Tibial nerve (tissue), 4 donors: ENCODE measurements at regions not wholly inside any gene's neighbourhood (a gene's known extent, or its start where the extent isn't known, plus 50 kb on each side); places are given as distances from the start of the nearest gene placed in this dataset.

Source experiments
- DNase-seq, 2 donors: peaks; one replicate each; pipeline ENCODE4 v3.0.0-alpha.2; 2019; ENCODE audit warnings: low spot score in 2 of 2
- H3K27ac ChIP-seq, 4 donors: fragments of 200-600 bp; sonication (generic) in 3 of 4; one replicate each; pipeline ENCODE4 v1.5.1; 2017 to 2019; ENCODE audit warnings: mild to moderate bottlenecking in 1 of 4
- H3K27me3 ChIP-seq, 2 donors: fragments of 200-600 bp; sonication (generic) in 1 of 2; one replicate each; pipeline versions ENCODE4 v1.5.1 to v1.6.0; 2017 to 2019
- H3K36me3 ChIP-seq, 3 donors: fragments of 200-600 bp; sonication (generic); one replicate each; pipeline ENCODE4 v1.5.1; 2018 to 2019
- H3K4me1 ChIP-seq, 4 donors: fragments of 200-600 bp; sonication (generic) in 3 of 4; one replicate each; pipeline ENCODE4 v1.5.1; 2017 to 2019
- H3K4me3 ChIP-seq, 4 donors: fragments of 200-600 bp; sonication (generic) in 3 of 4; one replicate each; pipeline ENCODE4 v1.5.1; 2017 to 2019; ENCODE audit warnings: mild to moderate bottlenecking in 1 of 4, moderate library complexity in 1 of 4
- H3K9me3 ChIP-seq, 4 donors: fragments of 200-600 bp; sonication (generic) in 3 of 4; one replicate each; pipeline ENCODE4 v1.5.1; 2017 to 2019
- CTCF ChIP-seq, 5 experiments: fragments of 200-600 bp in 3 of 5; fragments of 450-650 bp in 2 of 5; sonication (generic) in 3 of 5; IDR thresholded peaks; one replicate each; pipeline ENCODE4 v1.5.1; 2016 to 2019; ENCODE audit warnings: antibody characterized with exemption in 5 of 5, mild to moderate bottlenecking in 3 of 5, moderate library complexity in 2 of 5
- EP300 ChIP-seq, 2 donors: sonication (generic); formaldehyde crosslinking; IDR thresholded peaks; one replicate each; pipeline ENCODE4 v1.6.1; 2017; ENCODE audit warnings: antibody characterized with exemption in 2 of 2, mild to moderate bottlenecking in 1 of 2
- POLR2A ChIP-seq, 2 donors: fragments of 450-650 bp; IDR thresholded peaks; one replicate each; pipeline ENCODE4 v1.6.1; 2017; ENCODE audit warnings: antibody characterized with exemption in 2 of 2, mild to moderate bottlenecking in 2 of 2, moderate library complexity in 2 of 2
- WGBS, 2 donors: methylation state at CpG; one replicate each; pipeline ENCODE4 v1.1.5; 2018; 5-methylcytosine and 5-hydroxymethylcytosine counted together

GRCh38 chr12:115323223-115323905, 639.4 kb upstream of the TBX3 start:
- Histone ChIP-seq H3K4me1 (peaks cover 0 to 20% (median 0%) of the 10 kb centered on the region in 4 donors), H3K36me3 (no peaks in the 10 kb centered on the region), H3K27me3 (no peaks in the 10 kb centered on the region), H3K9me3 (no peaks in the 10 kb centered on the region), H3K27ac (no peak overlapping the region), H3K4me3 (no peak overlapping the region)
- no peak for DNase-seq
- TF ChIP-seq EP300 (IDR thresholded peaks at IDR 0.05), result peak in 1 of 2 donors; percentile 15
- no peak for TF ChIP-seq POLR2A (IDR thresholded peaks at IDR 0.05)
- no peak for TF ChIP-seq CTCF (IDR thresholded peaks at IDR 0.05)
- WGBS, 2 donors, result 74 to 79% methylated on average over 3 of the region's 3 CpGs

GRCh38 chr12:115322275-115322674, 638.3 kb upstream of the TBX3 start:
- no peaks in the 10 kb centered on the region for H3K9me3 ChIP-seq
- H3K27ac ChIP-seq, result no peak overlapping the region
- no peak for DNase-seq
- H3K36me3 ChIP-seq, result no peaks in the 10 kb centered on the region
- peaks cover 0 to 20% (median 0%) of the 10 kb centered on the region in 4 donors for H3K4me1 ChIP-seq
- no peak for TF ChIP-seq CTCF (IDR thresholded peaks at IDR 0.05)
- no peak for TF ChIP-seq POLR2A (IDR thresholded peaks at IDR 0.05)
- no peak for TF ChIP-seq EP300 (IDR thresholded peaks at IDR 0.05)
- H3K27me3 ChIP-seq, result no peaks in the 10 kb centered on the region
- WGBS, 2 donors, result 47 to 63% methylated on average over 4 of the region's 4 CpGs
- no peak overlapping the region for H3K4me3 ChIP-seq

DNA sequence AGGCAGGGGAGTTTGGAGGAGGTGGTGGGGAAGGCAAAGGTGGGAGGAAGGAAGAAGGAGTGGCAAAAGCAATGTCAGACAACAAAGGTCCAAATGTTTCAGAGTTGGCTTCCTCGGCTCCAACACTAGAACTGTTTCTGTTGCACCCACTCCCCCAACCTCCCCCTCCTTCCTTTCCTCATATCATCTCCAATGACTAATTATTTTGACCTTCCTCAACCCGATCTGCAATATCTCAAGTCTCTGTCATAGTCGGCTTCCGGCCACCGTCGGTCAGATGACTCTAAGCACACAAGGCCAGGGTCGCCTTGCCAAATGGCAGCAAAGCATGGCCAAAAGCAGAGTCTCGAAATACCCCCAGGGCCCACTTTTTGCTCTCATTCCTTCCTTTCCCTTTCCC, 637.0 kb upstream of the TBX3 start:
- H3K27ac ChIP-seq, result no peak overlapping the region
- TF ChIP-seq EP300 (IDR thresholded peaks at IDR 0.05), result no peak
- TF ChIP-seq POLR2A (IDR thresholded peaks at IDR 0.05), result no peak
- TF ChIP-seq CTCF (IDR thresholded peaks at IDR 0.05), result no peak
- 44 to 50% methylated on average over 8 of the region's 8 CpGs for WGBS, 2 donors
- H3K4me1 ChIP-seq, result peaks cover 0 to 20% (median 0%) of the 10 kb centered on the region in 4 donors
- no peak for DNase-seq
- H3K9me3 ChIP-seq, result no peaks in the 10 kb centered on the region
- H3K27me3 ChIP-seq, result no peaks in the 10 kb centered on the region
- no peaks in the 10 kb centered on the region for H3K36me3 ChIP-seq
- no peak overlapping the region for H3K4me3 ChIP-seq

DNA sequence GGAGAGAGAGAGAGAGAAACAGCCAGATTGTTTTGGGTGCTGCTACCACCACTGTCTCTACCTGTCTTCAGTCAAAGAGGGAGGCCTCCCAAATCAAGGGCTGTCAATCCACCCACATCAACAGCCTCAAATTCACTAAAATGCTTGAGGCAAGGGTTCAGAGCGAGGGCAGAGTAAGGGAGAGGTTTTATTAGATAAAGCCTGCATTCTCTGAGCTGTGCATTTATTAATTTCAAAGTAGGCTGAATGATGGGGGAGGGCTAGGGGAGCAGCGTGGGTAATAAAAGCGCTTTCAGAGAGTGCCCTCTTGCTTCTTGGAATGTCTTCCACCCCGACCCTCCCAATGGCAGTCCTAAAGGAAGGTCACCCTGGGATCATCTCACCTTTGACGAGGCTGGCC, 636.5 kb upstream of the TBX3 start:
- no peak for DNase-seq
- Histone ChIP-seq H3K27me3 (no peaks in the 10 kb centered on the region), H3K4me1 (peaks cover 0 to 20% (median 0%) of the 10 kb centered on the region in 4 donors), H3K4me3 (no peak overlapping the region), H3K27ac (no peak overlapping the region), H3K36me3 (no peaks in the 10 kb centered on the region), H3K9me3 (no peaks in the 10 kb centered on the region)
- WGBS, 2 donors, result 39 to 49% methylated on average over 5 of the region's 5 CpGs
- TF ChIP-seq POLR2A (IDR thresholded peaks at IDR 0.05), result no peak
- no peak for TF ChIP-seq EP300 (IDR thresholded peaks at IDR 0.05)
- TF ChIP-seq CTCF (IDR thresholded peaks at IDR 0.05), result no peak

DNA sequence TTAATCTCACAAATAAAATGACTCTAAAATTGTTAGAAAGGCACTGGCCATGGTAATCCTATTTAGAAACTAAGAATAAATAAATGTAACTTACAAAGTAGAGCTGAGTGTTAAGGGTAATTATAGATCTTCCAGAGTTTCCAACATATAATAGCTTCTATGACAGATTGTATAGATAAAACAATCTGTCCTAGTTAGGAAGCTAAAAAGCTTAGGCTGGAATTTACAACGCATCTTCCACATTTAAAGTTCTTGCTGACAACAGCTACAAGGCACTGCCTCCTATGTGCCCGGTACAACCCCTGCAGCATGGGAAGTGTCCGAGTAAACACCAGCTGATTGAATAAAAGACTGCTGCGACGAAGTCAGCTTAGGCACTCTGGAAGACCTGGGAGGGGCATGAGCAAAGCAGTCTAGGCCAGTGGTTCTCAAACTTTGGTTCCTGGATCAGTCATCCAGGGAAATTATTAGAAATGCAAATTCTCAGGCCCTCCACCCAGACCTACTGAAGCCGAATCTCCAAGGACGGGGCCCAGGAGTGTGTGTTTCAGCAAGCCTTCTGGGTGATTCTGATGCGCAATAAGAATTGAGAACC, 635.6 kb upstream of the TBX3 start:
- Histone ChIP-seq H3K36me3 (no peaks in the 10 kb centered on the region), H3K27me3 (no peaks in the 10 kb centered on the region), H3K27ac (no peak overlapping the region), H3K4me1 (peaks cover 0 to 12% (median 0%) of the 10 kb centered on the region in 4 donors), H3K9me3 (peaks cover 0 to 4% (median 0%) of the 10 kb centered on the region in 4 donors), H3K4me3 (no peak overlapping the region)
- WGBS, 2 donors, result 79 to 82% methylated on average over 8 of the region's 8 CpGs
- TF ChIP-seq POLR2A (IDR thresholded peaks at IDR 0.05), result no peak
- no peak for TF ChIP-seq EP300 (IDR thresholded peaks at IDR 0.05)
- TF ChIP-seq CTCF (IDR thresholded peaks at IDR 0.05), result no peak
- no peak for DNase-seq
